ENCODE measurements at regions not wholly inside any gene's neighbourhood (a gene's known extent, or its start where the extent isn't known, plus 50 kb on each side); places are given as distances from the start of the nearest gene placed in this dataset.

DNA sequence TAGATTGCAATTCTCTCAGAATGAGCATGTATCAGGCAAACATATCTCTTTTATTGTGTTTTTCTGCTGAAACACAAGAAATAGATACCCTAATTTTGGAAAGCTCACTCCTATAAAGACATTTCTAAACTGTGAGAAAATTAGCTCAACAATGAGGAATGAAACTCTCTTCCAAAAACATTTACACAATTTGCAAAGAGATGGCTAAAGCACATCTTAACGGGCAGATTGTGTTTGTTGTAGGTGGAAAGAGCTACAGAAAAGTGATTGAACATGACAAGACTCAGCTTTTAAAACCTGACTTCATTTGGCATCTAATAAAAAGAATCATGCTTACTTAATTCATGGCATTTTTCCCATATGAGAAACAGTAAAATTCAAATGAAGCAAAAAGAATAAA lies 175.0 kb upstream of the SLC39A10 start:
- no peak for TF ChIP-seq EZH2 (IDR thresholded peaks at IDR 0.05; ENCODE audit: borderline replicate concordance, low read depth, low read length, poor library complexity, severe bottlenecking)
- TF ChIP-seq, protein P1, sequence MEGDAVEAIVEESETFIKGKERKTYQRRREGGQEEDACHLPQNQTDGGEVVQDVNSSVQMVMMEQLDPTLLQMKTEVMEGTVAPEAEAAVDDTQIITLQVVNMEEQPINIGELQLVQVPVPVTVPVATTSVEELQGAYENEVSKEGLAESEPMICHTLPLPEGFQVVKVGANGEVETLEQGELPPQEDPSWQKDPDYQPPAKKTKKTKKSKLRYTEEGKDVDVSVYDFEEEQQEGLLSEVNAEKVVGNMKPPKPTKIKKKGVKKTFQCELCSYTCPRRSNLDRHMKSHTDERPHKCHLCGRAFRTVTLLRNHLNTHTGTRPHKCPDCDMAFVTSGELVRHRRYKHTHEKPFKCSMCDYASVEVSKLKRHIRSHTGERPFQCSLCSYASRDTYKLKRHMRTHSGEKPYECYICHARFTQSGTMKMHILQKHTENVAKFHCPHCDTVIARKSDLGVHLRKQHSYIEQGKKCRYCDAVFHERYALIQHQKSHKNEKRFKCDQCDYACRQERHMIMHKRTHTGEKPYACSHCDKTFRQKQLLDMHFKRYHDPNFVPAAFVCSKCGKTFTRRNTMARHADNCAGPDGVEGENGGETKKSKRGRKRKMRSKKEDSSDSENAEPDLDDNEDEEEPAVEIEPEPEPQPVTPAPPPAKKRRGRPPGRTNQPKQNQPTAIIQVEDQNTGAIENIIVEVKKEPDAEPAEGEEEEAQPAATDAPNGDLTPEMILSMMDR (conservative IDR thresholded peaks at IDR 0.05; ENCODE audit: low read depth, low read length): no peak
- Histone ChIP-seq H3K4me1 (ENCODE audit: insufficient read depth, low read length, poor library complexity, severe bottlenecking) (peaks cover 7% of the 10 kb centered on the region), H3K36me3 (ENCODE audit: insufficient read depth, low read length, poor library complexity, severe bottlenecking) (no peaks in the 10 kb centered on the region), H3K27me3 (replicated peaks; ENCODE audit: insufficient read depth, low read depth, low read length, poor library complexity) (no peaks in the 10 kb centered on the region), H3K9me3 (ENCODE audit: low read depth, low read length, poor library complexity, severe bottlenecking) (no peaks in the 10 kb centered on the region), H3K27ac (ENCODE audit: low read depth, low read length, poor library complexity, severe bottlenecking) (no peak overlapping the region), H3K4me3 (ENCODE audit: low read depth, low read length, poor library complexity, severe bottlenecking) (no peak overlapping the region)
- CTCF ChIA-PET: interaction anchor here (1.1 kb wide), 1 partner anchor 175 kb away, joined by 4 read pairs; the partner anchor contains the start of gene SLC39A10
- POLR2A ChIA-PET (ENCODE audit: low non-redundant PET): no interaction called here
- DNase-seq (ENCODE audit: low spot score): no peak
- intact Hi-C loops (cut with micrococcal nuclease; ENCODE audit: unreplicated experiment): no loop called here
- BruUV-seq (replicated peaks): no TSS peak

DNA sequence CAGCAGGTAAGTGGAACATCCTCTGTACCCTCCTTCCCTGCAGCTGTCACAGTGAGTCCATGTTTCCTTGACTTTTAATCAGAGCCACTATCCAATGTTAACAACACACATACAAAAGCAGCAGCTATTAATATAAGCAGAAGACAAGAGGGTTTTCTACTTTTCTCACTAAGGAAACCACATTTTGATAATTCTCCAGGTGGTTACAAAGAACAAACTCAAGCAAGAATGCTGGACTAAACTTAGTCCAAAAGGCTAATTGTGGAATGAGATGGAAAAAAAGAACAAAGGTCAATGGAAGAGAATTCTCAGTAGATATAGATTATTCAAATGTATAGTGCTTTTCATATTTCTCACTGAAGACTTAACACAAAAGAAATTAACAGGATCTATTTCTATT lies 176.9 kb upstream of the SLC39A10 start:
- Histone ChIP-seq H3K4me1 (ENCODE audit: insufficient read depth, low read length, poor library complexity, severe bottlenecking) (no peaks in the 10 kb centered on the region), H3K27me3 (replicated peaks; ENCODE audit: insufficient read depth, low read depth, low read length, poor library complexity) (no peaks in the 10 kb centered on the region), H3K27ac (ENCODE audit: low read depth, low read length, poor library complexity, severe bottlenecking) (no peak overlapping the region), H3K36me3 (ENCODE audit: insufficient read depth, low read length, poor library complexity, severe bottlenecking) (no peaks in the 10 kb centered on the region), H3K9me3 (ENCODE audit: low read depth, low read length, poor library complexity, severe bottlenecking) (no peaks in the 10 kb centered on the region), H3K4me3 (ENCODE audit: low read depth, low read length, poor library complexity, severe bottlenecking) (no peak overlapping the region)
- CTCF ChIA-PET: no interaction called here
- intact Hi-C loops (cut with micrococcal nuclease; ENCODE audit: unreplicated experiment): no loop called here
- DNase-seq (ENCODE audit: low spot score): no peak
- no TSS peak for BruUV-seq (replicated peaks)
- TF ChIP-seq, protein P1 (conservative IDR thresholded peaks at IDR 0.05; ENCODE audit: low read depth, low read length): no peak
- TF ChIP-seq EZH2 (IDR thresholded peaks at IDR 0.05; ENCODE audit: borderline replicate concordance, low read depth, low read length, poor library complexity, severe bottlenecking): no peak
- POLR2A ChIA-PET (ENCODE audit: low non-redundant PET): no interaction called here

DNA sequence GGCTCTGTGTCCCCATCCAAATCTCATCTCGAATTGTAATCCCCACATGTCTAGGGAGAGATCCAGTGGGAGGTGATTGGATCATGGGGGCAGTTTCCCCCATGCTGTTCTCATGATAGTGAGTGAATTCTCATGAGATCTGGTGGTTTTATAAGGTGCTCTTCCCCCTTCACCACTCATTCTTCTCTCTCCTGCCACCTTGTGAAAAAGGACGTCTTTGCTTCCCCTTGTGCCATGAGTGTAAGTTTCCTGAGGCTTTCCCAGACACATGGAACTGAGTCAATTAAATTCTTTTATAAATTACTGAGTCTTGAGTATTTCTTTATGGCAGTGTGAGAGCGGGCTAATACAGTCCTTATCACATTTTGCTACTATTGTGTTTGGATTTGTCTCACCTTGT lies 177.6 kb upstream of the SLC39A10 start:
- CTCF ChIA-PET: no interaction called here
- Histone ChIP-seq H3K36me3 (ENCODE audit: insufficient read depth, low read length, poor library complexity, severe bottlenecking) (no peaks in the 10 kb centered on the region), H3K4me3 (ENCODE audit: low read depth, low read length, poor library complexity, severe bottlenecking) (no peak overlapping the region), H3K9me3 (ENCODE audit: low read depth, low read length, poor library complexity, severe bottlenecking) (no peaks in the 10 kb centered on the region), H3K27me3 (replicated peaks; ENCODE audit: insufficient read depth, low read depth, low read length, poor library complexity) (no peaks in the 10 kb centered on the region), H3K27ac (ENCODE audit: low read depth, low read length, poor library complexity, severe bottlenecking) (no peak overlapping the region), H3K4me1 (ENCODE audit: insufficient read depth, low read length, poor library complexity, severe bottlenecking) (no peaks in the 10 kb centered on the region)
- POLR2A ChIA-PET (ENCODE audit: low non-redundant PET): no interaction called here
- DNase-seq (ENCODE audit: low spot score): no peak
- TF ChIP-seq EZH2 (IDR thresholded peaks at IDR 0.05; ENCODE audit: borderline replicate concordance, low read depth, low read length, poor library complexity, severe bottlenecking): no peak
- TF ChIP-seq, protein P1 (conservative IDR thresholded peaks at IDR 0.05; ENCODE audit: low read depth, low read length): no peak
- intact Hi-C loops (cut with micrococcal nuclease; ENCODE audit: unreplicated experiment): no loop called here
- BruUV-seq (replicated peaks): no TSS peak
